ENCODE measurements at regions not wholly inside any gene's neighbourhood (a gene's known extent, or its start where the extent isn't known, plus 50 kb on each side); places are given as distances from the start of the nearest gene placed in this dataset.
"Not testable (repeated sequence)": the region's sequence is repeated elsewhere in the genome, so short reads cannot be mapped to it uniquely, and the experiment has no call there.

DNA sequence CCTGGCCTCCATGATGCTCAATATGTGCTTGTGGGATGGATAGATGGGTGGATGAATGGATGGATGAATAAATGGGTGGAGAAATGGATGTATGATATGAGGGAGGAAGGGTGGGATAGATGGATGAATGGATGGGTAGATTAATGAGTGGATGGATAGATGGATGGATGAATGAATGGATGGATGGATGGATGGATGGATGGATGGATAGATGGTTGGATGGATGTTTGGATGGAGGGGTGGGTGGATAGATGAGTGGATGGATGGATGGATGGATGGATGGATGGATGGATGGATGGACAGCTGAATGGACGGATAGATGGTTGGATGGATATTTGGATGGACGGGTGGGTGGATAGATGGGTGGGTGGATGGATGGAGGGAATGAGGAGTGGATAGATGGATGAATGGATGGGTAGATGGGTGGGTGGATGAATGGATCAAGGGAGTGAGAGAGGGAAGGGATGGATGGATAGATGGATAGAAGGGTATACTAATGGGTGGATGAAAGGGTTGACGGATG lies 139.4 kb downstream of the CEBPB start:
- no peak for DNase-seq

GRCh38 chr20:50330504-50331313 lies 140.1 kb downstream of the CEBPB start:
- peak; percentile 64 for DNase-seq

GRCh38 chr20:50331469-50332363 lies 141.1 kb downstream of the CEBPB start:
- DNase-seq, result no peak

DNA sequence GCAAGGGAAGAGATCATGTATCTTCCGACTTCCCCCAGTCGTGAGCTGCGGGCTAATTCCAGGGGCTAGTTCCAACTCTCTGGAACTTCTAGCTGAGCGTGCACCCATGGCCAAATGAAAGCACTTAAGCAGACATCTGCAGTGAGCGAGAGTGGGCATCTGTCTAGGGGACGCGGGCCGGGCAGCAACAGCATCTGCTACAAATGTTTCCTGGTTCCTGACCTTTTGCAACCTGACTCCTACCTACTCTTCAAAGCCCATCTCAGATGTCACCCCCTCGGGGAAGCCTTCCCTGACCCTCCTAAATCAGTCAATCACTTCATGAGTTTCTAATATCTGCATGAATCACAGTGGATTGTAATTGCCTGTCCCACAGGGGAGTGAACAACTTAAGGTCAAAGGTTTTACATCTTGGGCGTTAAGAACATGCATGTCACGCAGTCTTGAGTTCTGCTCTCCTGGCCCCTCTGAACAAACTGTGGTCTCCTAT lies 141.9 kb downstream of the CEBPB start:
- DNase-seq, result no peak

DNA sequence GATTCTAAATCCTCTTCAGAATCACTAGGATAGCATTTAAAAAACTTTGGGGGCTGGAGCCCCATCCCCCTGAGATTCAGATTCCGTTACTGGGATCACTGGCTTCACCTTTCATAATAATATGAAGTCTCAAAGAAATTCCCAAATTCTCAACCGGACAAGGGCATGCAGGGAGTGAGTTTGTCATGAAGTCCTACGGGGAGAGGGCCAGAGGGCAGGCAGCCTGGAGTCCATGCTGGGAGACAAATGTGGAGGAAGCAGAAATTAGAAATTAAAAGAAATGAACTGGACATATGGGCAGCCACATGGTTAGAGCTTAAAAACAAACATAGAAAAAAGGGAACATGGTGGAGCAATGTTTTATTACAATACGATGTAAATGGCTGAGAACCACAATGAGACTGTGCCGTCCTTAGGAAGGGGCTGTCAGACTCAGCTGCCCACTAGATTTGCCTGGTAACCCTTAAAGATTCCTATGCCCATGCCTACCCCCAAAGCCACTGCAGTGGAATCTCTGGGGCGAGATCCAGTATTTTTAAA lies 142.6 kb downstream of the CEBPB start:
- DNase-seq, result no peak

GRCh38 chr20:50333812-50334211 lies 143.2 kb downstream of the CEBPB start:
- no peak for DNase-seq

DNA sequence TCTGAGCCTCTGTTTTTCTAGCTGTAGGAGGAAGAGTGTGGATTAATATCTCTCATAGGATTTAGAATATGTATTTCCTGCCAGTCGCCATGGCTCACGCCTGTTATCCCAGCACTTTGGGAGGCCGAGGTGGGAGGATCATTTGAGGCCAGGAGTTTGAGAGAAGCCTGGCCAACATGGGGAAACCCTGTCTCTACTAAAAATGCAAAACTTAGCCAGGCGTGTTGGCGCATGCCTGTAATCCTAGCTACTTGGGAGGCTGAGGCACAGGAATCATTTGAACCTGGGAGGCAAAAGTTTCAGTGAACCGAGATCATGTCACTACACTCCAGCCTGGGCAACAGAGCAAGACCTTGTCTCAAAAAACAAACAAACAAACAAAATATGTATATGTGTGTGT lies 143.9 kb downstream of the CEBPB start:
- DNase-seq, result not testable (repeated sequence)

DNA sequence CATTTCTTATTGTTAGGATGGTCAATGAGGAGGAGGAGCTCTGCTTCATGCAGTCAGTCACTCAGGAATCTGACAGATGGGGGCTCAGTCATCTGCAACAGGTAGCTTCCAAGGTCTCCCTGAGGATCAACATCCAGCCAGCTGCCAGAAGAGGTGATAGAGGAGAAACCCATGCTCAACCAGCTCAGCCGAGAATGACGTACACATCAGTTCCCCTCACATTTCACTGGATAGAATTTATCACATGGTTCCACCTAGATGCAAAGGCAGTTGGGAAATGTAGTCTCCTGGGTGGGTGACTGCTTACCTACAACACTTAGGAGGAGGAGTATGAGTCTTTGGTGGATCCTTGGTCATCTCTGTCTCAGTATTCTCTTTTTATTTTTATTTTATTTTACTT lies 144.5 kb downstream of the CEBPB start:
- peak; percentile 34 for DNase-seq

DNA sequence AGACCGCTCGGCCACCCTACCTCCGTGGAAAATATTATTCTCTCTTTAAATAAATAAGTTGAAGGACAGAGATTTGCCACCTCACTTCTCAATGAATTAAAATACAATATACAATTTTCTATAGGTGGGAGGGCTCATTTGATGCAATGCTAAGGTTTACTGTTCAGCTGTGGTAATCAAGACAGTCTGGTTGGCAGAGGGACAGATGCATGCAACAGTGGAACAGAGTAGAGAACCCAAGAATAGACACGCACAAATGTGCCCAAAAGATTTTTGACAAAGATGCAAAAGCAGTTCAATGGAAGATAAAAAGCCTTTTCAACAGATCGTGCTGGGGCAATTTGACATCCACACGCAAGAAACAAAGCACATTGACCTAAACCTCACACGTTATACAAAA lies 145.2 kb downstream of the CEBPB start:
- DNase-seq, result no peak

DNA sequence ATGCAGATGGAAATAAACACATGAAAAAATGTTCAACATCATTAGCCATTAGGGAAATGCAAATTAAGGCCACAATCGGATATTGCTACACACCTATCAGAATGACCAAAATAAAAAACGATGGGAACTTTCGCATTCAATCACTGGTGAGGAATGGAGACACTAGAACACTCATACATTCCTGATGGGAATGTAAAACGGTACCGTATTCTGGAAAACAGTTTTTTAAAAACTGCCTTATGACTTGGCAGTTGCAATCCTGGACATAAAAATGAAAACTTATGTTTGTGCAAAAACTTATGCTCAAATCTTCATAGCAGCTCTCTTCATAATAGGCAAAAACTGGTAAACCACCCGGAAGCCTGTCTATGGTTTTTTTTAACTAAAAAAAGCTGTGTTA lies 146.0 kb downstream of the CEBPB start:
- DNase-seq, result no peak

DNA sequence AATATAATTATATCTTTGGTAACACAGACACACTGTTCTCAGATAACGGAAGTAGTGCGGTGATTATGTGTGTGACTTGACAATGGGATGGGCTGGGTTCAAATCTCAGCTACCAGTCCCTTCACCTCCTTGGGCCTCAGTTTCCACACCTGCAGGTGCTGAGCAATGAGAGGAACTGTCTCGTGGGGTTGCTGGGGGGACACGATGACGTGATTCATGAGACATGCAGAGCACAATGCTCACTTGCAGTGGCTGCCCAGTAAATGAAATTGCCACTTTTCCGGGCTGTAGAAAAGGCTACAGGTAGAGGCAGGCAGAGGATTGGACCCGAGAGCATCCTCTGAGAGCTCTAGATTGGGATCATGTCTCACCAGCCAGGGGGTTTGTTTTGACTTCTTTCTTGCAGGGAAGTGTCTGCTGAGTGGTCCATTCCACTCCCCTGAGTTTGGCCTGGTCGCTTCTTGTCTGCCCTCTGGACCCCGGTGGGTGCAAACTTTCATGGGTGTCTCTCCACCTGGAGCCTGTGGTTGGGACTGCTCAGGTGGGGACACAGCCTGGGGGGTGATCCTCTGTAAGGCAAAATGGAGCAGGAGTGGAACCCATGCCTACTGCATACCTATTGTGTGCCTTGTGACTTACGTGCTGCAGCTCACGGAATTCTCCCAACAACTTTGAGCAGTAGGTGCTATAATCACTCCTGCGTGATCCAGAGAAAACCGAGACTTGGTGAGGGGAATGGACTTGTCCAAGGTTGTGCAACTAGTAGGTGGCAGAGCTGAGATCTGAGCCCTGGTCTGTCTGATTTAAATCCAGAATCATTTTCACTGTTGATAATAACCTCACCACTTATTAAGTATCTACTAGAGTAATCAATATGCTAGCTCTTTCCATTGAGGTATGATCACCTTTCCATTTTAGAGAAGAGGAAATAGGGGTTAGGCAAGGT lies 147.2 kb downstream of the CEBPB start:
- DNase-seq, result no peak

GRCh38 chr20:50338479-50339391 lies 148.1 kb downstream of the CEBPB start:
- DNase-seq, result peak; percentile 79

DNA sequence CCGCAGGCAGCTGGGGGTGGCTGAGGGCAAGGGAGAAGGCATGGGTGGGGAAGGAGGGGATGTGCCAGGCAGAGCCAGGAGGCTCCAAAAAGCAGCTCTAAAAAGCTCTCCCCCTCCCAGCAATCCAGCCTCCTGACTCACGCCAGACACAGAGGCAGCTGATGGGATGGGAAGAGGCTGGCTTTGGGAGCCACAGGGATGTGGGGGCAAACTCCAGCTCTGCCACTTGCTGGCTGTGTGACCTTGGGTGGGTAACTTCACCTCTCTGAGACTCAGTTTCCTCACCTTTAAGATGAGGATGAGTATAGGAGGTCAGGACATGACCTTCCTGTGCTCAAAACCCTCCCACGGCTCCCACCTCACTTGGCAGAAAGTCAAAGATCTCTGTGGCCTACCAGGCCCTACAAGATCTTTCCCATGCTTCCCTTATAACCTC lies 148.9 kb downstream of the CEBPB start:
- no peak for DNase-seq

DNA sequence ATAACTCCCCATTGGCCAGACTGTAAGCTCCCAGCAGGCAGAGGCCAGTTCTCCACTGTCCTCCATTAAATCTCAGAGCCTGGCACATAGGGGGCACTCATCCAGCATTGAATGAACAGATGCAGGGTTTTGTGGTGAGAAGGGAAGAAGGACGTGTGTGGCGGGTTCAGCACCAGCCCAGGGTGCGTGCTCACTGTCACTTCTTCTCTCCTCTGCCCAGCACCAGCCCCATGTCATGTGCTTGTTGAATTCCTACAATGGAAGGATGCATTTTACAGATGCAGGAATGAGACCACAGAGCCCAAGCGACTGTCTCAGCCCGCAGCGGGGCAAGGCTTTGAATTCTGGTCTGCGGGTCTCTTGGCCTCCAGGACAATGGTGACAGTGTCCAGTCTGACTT lies 149.9 kb downstream of the CEBPB start:
- DNase-seq, result no peak

GRCh38 chr20:50341050-50341449 lies 150.4 kb downstream of the CEBPB start:
- DNase-seq, result no peak

GRCh38 chr20:50341880-50342637 lies 151.4 kb downstream of the CEBPB start:
- DNase-seq, result no peak

DNA sequence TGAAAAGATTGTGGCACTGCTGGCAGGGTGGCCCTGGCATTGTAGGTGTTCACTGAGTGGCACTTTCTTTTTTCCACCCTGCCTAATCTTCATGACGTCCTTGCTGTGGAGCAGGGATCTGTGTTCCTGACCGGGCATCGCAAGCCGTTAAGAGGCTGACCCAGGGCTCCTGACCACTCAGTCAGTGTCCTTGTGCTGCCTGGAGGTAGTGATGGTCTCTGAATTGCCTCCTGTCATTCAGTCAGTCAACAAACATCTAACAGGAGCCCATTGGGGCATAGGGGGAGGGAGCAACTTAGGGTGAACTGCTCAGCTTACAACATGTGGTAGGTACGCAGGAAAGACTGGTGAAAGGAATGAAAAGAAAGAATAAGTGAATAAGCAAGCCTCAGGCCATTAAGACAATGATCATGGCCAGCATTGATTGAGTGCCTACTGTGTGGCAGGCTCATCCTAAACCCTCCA lies 152.0 kb downstream of the CEBPB start:
- no peak for DNase-seq

DNA sequence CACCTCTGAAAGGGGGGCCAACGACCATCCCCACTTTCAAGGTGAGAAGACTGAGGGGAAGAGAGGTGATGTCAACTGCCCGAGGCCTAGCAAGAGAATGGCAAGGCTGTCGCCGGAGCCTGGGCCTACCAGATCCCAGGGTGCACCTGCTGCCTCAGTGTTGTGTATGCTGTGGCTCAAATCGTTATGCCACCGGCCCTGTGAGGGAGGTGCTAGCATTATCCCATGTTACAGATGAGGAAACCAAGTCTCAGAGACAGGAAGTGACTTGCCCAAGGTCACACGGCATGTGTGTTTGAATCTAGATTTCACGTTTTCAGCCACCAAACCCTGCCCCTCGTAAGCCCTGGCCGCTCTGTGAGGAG lies 152.5 kb downstream of the CEBPB start:
- no peak for DNase-seq

- DNase-seq, result no peak
Observed at GRCh38 chr20:50343490-50344179, 153.0 kb downstream of the CEBPB start.
